Middle frontal gyrus (tissue), 1 donor: ENCODE measurements at regions not wholly inside any gene's neighbourhood (a gene's known extent, or its start where the extent isn't known, plus 50 kb on each side); places are given as distances from the start of the nearest gene placed in this dataset.

ENCODE experiments used
- DNase-seq: peaks from one replicate; pipeline ENCODE4 v3.0.0-alpha.2; 2015; ENCODE audit warnings: low spot score; ENCODE audit errors: extremely low spot score

DNA sequence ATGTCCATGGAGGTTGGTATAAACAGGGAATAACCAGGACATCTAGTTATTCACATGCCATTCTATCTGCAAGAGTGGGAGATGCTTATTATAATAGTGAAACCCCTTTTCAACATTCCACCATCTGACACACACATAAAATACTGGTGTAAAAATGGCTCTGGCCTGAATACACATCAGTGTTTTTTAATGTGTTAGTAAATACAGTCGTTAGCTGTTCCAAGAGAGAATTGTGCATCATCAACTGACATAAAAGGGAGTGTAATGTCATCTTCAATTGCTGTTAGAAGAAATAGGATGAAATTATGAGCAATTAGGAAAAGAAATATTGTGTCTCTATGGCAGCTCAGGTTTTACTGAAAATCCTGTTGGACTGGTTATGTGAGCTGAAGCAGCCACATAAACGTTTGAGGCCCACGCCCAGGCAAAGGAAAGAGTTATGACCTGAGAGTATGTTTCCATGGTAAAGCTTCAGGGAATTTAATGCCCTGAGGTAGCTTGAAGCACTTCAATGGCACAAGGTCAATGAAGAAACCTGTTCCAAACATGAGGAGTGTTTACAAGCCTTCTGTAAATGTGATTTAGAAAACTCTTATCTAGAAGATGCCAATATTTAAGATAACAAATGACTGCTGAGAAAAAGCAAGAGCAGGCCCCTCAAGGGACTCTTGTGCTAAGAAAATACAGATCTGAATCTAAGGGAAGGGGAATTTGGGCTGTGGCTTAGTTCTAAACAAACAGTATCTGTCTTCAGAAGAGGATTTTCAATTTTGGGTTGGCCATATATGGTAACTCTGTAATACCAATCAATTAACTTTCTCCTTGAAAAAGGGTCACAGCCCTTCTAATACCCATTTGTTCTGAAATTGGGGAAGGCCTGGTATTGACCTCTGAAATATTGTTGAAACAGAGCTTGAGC lies 384.3 kb downstream of the SEC16B start:
- DNase-seq, result no peak

- no peak for DNase-seq
Measured at GRCh38 chr1:177573901-177574300, 396.0 kb downstream of the SEC16B start.

DNA sequence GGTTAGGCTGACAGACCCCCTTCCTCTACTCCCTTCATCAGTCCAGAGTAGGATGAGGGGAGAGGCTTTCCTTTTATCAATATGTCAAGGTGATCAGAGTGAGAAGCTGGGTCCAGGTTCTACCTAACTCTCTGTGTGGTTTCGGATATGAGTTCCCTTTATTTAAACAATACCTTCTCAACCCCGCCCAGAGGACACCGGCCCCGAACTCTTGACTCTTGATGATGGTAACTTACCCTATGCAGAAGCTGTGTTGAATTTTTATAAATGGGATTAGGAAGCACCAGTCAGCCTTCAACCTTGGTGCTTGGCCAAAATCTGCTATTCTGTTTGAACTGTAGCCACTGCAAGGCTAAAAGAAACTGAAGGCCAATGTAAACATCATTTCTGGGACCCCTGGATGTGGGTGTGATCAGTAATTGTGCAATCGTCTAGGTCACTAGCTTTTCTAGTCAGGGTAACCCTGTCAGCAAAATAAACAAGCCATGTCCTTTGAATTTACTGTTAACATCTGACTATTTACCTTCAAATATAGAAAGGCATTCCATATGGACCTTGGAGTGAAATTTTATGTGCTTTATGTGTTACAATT lies 398.3 kb downstream of the SEC16B start:
- no peak for DNase-seq

GRCh38 chr1:177571076-177571475 lies 398.8 kb downstream of the SEC16B start:
- no peak for DNase-seq

GRCh38 chr1:177569476-177569875 lies 398.7 kb downstream of the BRINP2 start:
- no peak for DNase-seq

DNA sequence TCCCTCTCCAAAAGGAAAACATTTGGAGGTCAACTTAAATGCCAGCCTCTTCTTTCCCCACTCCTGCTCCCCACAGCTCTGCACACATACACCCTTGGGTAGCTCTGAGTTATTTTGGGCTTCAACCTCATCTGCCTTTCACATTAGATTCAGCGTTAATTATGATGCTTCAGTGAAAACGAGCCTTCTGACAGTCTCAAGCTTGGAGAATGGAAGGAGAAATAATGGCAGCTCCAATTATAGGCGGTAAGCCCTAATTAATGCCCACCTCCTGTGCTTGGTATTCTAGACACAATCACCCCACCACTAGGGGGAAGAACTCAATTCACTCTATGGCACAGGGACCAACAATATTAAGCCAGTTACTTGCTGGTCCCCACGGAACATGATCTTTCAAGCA lies 397.9 kb downstream of the BRINP2 start:
- no peak for DNase-seq

- DNase-seq, result no peak
Measured at GRCh38 chr1:177567393-177567792, 396.6 kb downstream of the BRINP2 start.

GRCh38 chr1:177566495-177566894 lies 395.7 kb downstream of the BRINP2 start:
- DNase-seq, result no peak

GRCh38 chr1:177561436-177561835 lies 390.7 kb downstream of the BRINP2 start:
- DNase-seq, result no peak

GRCh38 chr1:177558372-177558771 lies 387.6 kb downstream of the BRINP2 start:
- DNase-seq, result no peak

- DNase-seq, result no peak
Measured at GRCh38 chr1:177556163-177556562, 385.4 kb downstream of the BRINP2 start.

DNA sequence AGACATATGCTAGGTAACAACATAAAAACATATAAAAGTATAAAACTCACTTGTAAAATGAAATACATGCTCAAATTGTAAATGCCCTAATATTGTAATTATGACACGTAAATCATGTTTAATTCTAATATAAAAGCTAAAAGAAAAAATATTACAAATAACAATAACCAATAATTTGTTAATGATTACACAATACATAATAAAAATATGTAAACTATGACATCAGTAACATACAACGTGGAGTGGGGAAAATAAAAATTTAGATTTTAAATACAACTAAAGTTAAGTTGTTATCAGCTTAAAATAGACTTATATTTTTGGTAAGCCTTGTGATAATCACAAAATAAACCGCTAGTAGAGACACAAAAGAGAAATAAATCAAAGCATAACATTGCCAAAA lies 376.4 kb downstream of the BRINP2 start:
- no peak for DNase-seq

DNA sequence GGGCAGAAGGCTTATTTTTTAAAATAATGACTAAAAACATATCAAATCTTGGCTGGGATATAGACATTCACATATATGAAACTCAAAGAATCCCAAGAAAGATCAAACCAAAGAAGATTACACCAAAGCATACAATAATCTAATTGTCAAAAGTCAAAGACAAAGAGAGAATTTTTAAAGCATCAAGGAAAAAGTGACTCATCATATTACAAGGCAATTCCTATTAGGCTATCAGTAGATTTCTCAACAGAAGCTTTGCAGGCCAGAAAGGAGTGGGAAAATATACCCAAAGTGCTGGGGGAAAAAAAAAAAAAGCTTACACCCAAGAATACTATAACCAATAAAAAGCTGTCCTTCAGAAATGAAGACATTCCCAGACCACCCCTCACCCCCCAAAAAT lies 375.6 kb downstream of the BRINP2 start:
- DNase-seq, result no peak

DNA sequence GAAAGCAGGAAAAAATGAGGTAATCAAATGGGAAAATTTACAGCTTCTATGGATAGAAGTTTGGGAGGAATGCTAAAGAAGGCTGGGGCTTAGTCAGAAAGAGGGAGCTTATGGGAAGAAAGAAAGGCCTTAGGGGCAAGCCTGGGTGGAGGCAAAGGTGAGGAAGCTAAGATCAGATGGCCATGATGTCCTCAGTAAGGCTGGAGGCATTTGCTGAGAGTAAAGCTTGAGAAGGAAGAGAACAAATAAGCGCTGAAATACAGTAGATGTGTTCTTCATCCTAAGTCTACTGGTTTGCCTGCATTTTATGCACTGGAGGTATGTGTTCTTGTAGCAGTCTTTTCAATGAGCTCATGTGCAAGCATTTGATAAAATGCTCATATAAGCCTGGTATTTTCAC lies 355.4 kb downstream of the BRINP2 start:
- DNase-seq, result no peak

- DNase-seq, result no peak
Measured at GRCh38 chr1:177525176-177525575, 354.4 kb downstream of the BRINP2 start.

DNA sequence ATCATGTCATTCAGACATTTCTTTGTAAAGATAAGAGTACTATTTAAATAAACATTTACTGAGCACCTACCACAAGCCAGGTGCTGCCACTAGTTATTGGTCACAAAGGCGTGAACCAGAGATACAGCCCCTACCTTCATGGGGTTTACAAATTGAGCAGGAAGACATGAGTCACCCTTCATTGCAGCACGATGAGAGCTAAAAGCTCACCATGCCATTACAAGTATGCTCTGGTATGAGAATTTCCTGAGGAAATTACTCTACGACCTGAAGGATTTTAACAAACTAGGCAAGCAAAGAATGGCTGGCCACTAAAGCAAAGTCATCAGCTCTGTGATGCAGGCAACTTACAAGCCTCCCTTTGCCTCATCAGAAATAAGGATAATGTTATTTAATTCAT lies 346.8 kb downstream of the BRINP2 start:
- no peak for DNase-seq

- DNase-seq, result no peak
Measured at GRCh38 chr1:177514207-177514606, 343.4 kb downstream of the BRINP2 start.

GRCh38 chr1:177511036-177511435 lies 340.3 kb downstream of the BRINP2 start:
- no peak for DNase-seq

DNA sequence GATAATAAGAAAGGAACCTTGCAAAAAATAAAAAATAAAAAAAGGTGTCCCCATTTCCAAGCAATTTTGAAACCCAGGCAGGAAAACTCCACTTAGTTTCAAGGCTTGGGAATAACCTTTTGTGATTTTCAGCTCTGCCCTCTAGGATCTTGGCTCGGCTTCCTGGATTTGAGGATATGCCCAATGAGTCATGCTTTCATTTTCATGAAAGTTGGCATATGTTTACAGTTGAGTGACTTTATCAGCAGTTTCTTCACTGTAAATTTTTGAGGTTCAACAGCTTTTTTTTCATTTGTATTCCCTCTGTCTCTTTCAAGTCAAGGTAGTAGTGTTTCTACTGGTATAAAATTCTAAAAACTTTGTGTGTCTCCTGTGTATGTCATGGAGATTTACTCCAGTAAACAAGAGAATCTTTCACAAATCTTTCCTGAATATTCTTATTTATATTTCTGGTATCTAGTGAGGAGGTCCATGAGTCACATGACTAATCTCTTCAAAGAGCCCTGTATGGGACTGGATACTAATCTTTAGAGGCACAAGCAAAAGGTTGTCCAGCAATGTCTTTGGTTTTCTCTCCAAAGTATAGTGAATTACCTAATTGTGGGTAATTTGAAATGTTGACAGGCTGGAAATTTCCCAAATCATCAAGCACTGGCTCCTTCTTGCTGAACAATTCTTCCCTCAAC lies 335.3 kb downstream of the BRINP2 start:
- DNase-seq, result no peak

DNA sequence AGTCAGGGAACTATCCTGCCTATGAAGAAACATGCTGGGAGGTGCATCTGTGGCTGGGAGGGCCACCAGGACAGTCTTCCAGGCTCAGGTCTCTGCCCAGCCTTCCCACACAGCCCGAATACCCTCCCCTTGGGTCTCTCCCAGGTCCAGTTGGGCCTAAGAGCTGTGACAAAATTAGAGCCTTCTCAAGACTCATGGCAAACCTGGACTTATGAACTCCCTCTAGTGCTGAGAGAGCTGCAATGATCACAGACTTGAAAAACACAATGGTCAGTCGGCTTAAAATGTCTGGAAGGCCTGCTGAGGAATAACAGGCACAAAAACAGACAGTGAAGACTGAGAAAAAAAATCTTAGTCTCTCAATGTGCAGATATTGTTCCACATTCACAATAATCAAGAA lies 325.1 kb downstream of the BRINP2 start:
- DNase-seq, result no peak

DNA sequence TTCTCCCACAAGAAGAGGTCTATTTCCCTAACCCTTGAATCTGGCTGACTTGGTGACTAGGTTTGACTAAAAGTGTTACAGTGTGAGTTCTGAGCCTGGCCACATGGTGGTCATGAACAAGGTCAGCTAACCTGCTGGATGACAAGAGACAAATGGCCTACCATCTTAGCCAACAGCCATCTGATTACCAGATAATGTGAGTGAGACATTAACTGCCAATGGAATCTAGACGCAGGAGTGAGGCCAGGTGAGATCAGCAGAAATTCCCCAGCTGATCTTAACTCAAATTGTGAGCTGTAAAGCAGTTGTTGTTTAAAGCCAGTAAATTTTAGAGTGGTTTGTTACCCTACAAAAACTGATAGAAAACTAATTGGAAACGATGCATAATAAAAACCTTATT lies 320.0 kb downstream of the BRINP2 start:
- DNase-seq, result no peak

DNA sequence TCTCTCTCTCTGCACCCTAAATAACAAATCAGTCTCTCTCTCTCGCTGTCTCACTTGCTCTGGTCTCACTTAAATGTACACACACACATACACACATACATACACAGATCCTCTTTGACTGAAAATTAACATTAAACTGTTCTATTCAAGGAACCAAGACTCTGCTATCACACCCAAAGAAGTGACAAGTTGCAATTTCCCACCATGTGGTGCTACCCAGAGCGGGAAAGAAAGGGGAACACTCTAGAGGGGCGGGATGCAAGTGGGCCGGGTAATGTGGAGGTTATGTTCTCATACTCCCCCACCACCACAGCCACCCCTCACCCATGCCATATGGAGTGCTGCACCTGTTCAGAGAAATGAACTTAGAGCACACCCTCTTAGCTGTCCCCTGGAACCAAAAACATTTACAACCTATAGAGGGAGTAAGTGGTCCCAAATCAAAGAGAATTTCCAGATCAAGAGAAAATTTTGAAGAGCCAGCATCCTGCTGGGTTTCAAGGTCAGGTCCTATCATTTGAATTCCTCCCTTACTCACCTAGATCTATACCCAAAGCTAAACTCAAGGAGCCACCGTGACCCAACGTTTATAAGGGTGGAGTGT lies 319.4 kb downstream of the BRINP2 start:
- no peak for DNase-seq
